DOHH2 (cell line): ENCODE measurements at regions not wholly inside any gene's neighbourhood (a gene's known extent, or its start where the extent isn't known, plus 50 kb on each side); places are given as distances from the start of the nearest gene placed in this dataset.

Source experiments
- H3F3A ChIP-seq: fragments of 200-600 bp; sonication (generic), shearing (Covaris generic); 2 replicates; pipeline ENCODE4 v1.6.0; 2016; ENCODE audit warnings: antibody characterized with exemption, mild to moderate bottlenecking; ENCODE audit not compliant: control insufficient read depth, insufficient read depth
- H3K27ac ChIP-seq: fragments of 200-600 bp; sonication (generic); 2 replicates; pipeline ENCODE4 v1.5.1; 2014; ENCODE audit warnings: low read depth, mild to moderate bottlenecking, low read length, moderate library complexity
- H3K27me3 ChIP-seq: fragments of 200-600 bp; sonication (generic); 2 replicates; pipeline ENCODE4 v1.6.1; 2014; ENCODE audit warnings: mild to moderate bottlenecking, low read length, mixed read lengths; ENCODE audit not compliant: control insufficient read depth
- H3K36me3 ChIP-seq: fragments of 200-600 bp; sonication (generic); 2 replicates; pipeline ENCODE4 v1.6.1; 2014; ENCODE audit warnings: mild to moderate bottlenecking, low read length, moderate library complexity, mixed read lengths; ENCODE audit not compliant: control insufficient read depth
- H3K4me1 ChIP-seq: fragments of 200-600 bp; sonication (generic); 2 replicates; pipeline ENCODE4 v1.6.1; 2014; ENCODE audit warnings: mild to moderate bottlenecking, low read length, mixed read lengths; ENCODE audit not compliant: control insufficient read depth
- H3K4me2 ChIP-seq: fragments of 200-600 bp; sonication (generic); 2 replicates; pipeline ENCODE4 v1.6.0; 2014; ENCODE audit warnings: mild to moderate bottlenecking, low read length, moderate library complexity
- H3K4me3 ChIP-seq: fragments of 200-600 bp; sonication (generic); 2 replicates; pipeline ENCODE4 v1.5.1; 2014; ENCODE audit warnings: mild to moderate bottlenecking, low read length, mixed read lengths
- H3K79me2 ChIP-seq: fragments of 200-600 bp; sonication (generic); 2 replicates; pipeline ENCODE4 v1.6.1; 2014; ENCODE audit warnings: mild to moderate bottlenecking, low read length, mixed read lengths; ENCODE audit not compliant: control insufficient read depth
- H3K9me2 ChIP-seq: fragments of 200-600 bp; sonication (generic); replicated peaks from 2 replicates; pipeline ENCODE4 v1.6.1; 2014; ENCODE audit warnings: mild to moderate bottlenecking, low read length, mixed read lengths; ENCODE audit not compliant: control insufficient read depth
- H3K9me3 ChIP-seq: fragments of 200-600 bp; sonication (generic); 2 replicates; pipeline ENCODE4 v1.6.1; 2014; ENCODE audit warnings: antibody characterized with exemption, low read length, mixed read lengths; ENCODE audit not compliant: control insufficient read depth, insufficient read depth
- H4K20me1 ChIP-seq: fragments of 200-600 bp; sonication (generic); 2 replicates; pipeline ENCODE4 v1.6.0; 2014; ENCODE audit warnings: low read depth, mild to moderate bottlenecking, antibody characterized with exemption, low read length, moderate library complexity; ENCODE audit not compliant: control insufficient read depth, insufficient read depth
- CTCF ChIP-seq: fragments of 200-600 bp; sonication (generic); IDR thresholded peaks from one replicate; pipeline ENCODE4 v1.5.1; 2014; ENCODE audit warnings: antibody characterized with exemption, mild to moderate bottlenecking, low read depth, low read length; ENCODE audit not compliant: poor library complexity, severe bottlenecking
- EZH2phosphoT487 ChIP-seq: fragments of 200-600 bp; sonication (generic); IDR thresholded peaks from 2 replicates; pipeline ENCODE4 v1.6.1; 2017; ENCODE audit warnings: borderline replicate concordance, mild to moderate bottlenecking, antibody characterized with exemption, low read length, moderate library complexity, mixed read lengths

DNA sequence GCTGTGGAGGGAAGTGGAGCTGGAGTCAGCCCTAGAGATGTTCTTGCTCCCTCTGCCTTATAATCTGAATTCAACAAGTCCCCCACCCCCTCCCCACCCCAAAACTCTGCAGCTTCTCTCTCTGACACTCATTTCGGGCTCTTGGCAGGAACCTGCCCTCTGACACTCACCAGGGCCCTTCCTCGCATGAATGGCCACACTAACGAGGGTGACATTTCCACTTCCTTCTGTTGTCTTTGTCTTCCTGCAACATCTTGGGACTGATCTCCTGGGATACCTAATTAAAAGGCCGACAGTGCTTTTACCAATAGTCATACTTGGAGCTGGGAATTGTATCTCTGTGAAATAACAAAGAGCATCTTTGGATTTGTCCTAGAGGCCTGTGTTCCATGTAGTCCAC, 106.9 kb upstream of the PIRT start:
- H3K4me3 ChIP-seq, result no peak overlapping the region
- H3K36me3 ChIP-seq, result no peaks in the 10 kb centered on the region
- no peak overlapping the region for H3K4me2 ChIP-seq
- no peaks in the 10 kb centered on the region for H3K9me3 ChIP-seq
- H3F3A ChIP-seq, result no peaks in the 10 kb centered on the region
- H4K20me1 ChIP-seq, result no peaks in the 10 kb centered on the region
- H3K27me3 ChIP-seq, result no peaks in the 10 kb centered on the region
- TF ChIP-seq CTCF (no peak), EZH2phosphoT487 (no peak)
- no peaks in the 10 kb centered on the region for H3K4me1 ChIP-seq
- no peaks in the 10 kb centered on the region for H3K9me2 ChIP-seq
- no peak overlapping the region for H3K27ac ChIP-seq
- H3K79me2 ChIP-seq, result no peaks in the 10 kb centered on the region

- Histone ChIP-seq H3K27ac (no peak overlapping the region), H3K79me2 (no peaks in the 10 kb centered on the region), H3K9me2 (no peaks in the 10 kb centered on the region), H3K36me3 (no peaks in the 10 kb centered on the region), H3K27me3 (no peaks in the 10 kb centered on the region), H3K9me3 (no peaks in the 10 kb centered on the region), H3K4me2 (no peak overlapping the region), H3K4me1 (no peaks in the 10 kb centered on the region), H4K20me1 (no peaks in the 10 kb centered on the region), H3F3A (no peaks in the 10 kb centered on the region), H3K4me3 (no peak overlapping the region)
- TF ChIP-seq EZH2phosphoT487 (no peak), CTCF (no peak)
These were observed 99.0 kb upstream of the PIRT start for GRCh38 chr17:10936931-10937330.

- H3F3A ChIP-seq, result no peaks in the 10 kb centered on the region
- H3K9me3 ChIP-seq, result no peaks in the 10 kb centered on the region; the same call in 1 of the 2 replicates
- H3K36me3 ChIP-seq, result no peaks in the 10 kb centered on the region
- no peaks in the 10 kb centered on the region for H3K27me3 ChIP-seq
- TF ChIP-seq EZH2phosphoT487, result no peak
- no peak for TF ChIP-seq CTCF
- H3K9me2 ChIP-seq, result no peaks in the 10 kb centered on the region
- no peak overlapping the region for H3K4me2 ChIP-seq
- no peak overlapping the region for H3K4me3 ChIP-seq
- no peak overlapping the region for H3K27ac ChIP-seq
- H3K79me2 ChIP-seq, result no peaks in the 10 kb centered on the region
- H3K4me1 ChIP-seq, result no peaks in the 10 kb centered on the region
- H4K20me1 ChIP-seq, result no peaks in the 10 kb centered on the region
These were observed 95.1 kb upstream of the PIRT start for GRCh38 chr17:10932938-10933337.

DNA sequence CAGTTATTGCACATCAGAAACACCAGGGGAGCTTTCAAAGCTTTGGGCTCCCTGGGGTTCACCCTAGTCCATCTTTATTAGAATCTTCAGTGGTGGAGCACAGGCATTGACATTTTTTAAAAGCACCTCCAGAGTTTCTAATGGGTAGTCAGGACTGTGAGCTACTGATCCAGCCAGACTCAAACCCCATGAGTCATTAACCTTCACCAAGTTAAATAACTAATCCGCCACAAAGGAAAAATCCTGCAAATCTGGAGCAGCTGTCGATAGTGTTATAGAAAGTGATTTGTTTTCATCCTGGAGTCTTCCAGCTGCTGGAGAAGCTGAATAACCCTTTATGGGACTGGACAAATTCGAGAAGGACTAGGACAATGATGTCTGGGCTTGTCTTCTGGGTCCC, 93.2 kb upstream of the PIRT start:
- Histone ChIP-seq H3K36me3 (no peaks in the 10 kb centered on the region), H3K4me3 (no peak overlapping the region), H3K79me2 (no peaks in the 10 kb centered on the region), H3K4me1 (no peaks in the 10 kb centered on the region), H3K4me2 (no peak overlapping the region), H3K27me3 (no peaks in the 10 kb centered on the region), H3F3A (no peaks in the 10 kb centered on the region), H3K9me3 (no peaks in the 10 kb centered on the region; the same call in 1 of the 2 replicates), H4K20me1 (no peaks in the 10 kb centered on the region), H3K27ac (no peak overlapping the region), H3K9me2 (no peaks in the 10 kb centered on the region)
- TF ChIP-seq CTCF (no peak), EZH2phosphoT487 (no peak)
